DOHH2 (cell line): ENCODE measurements at regions not wholly inside any gene's neighbourhood (a gene's known extent, or its start where the extent isn't known, plus 50 kb on each side); places are given as distances from the start of the nearest gene placed in this dataset.

Experiments
- EZH2phosphoT487 ChIP-seq: fragments of 200-600 bp; sonication (generic); IDR thresholded peaks from 2 replicates; pipeline ENCODE4 v1.6.1; 2017; ENCODE audit warnings: borderline replicate concordance, mild to moderate bottlenecking, antibody characterized with exemption, low read length, moderate library complexity, mixed read lengths
- TF ChIP-seq, protein P1 (sequence below): fragments of 200-600 bp; sonication (generic); IDR thresholded peaks from one replicate; pipeline ENCODE4 v1.5.1; 2014; ENCODE audit warnings: antibody characterized with exemption, mild to moderate bottlenecking, low read depth, low read length; ENCODE audit not compliant: poor library complexity, severe bottlenecking

DNA sequence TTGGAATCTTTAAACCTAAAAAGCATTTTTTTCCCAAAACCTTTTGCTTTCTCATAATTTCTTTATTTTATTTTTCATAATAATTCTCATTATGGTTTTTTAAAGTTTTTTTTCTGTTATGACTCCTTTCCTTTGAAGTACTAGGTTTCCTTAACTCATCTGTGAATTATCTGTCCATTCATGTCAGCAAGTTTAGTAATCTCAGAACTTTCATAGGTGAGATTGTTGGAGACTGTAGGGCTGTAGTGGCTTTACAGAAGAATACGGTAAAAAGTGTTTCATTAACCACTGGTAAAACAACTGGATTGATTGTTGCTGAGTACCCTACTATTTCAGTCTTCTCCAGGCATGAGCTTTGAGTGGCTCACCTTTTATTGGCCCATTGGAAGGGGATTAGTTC lies 361.7 kb upstream of the PPP1R2C start:
- TF ChIP-seq, protein P1, sequence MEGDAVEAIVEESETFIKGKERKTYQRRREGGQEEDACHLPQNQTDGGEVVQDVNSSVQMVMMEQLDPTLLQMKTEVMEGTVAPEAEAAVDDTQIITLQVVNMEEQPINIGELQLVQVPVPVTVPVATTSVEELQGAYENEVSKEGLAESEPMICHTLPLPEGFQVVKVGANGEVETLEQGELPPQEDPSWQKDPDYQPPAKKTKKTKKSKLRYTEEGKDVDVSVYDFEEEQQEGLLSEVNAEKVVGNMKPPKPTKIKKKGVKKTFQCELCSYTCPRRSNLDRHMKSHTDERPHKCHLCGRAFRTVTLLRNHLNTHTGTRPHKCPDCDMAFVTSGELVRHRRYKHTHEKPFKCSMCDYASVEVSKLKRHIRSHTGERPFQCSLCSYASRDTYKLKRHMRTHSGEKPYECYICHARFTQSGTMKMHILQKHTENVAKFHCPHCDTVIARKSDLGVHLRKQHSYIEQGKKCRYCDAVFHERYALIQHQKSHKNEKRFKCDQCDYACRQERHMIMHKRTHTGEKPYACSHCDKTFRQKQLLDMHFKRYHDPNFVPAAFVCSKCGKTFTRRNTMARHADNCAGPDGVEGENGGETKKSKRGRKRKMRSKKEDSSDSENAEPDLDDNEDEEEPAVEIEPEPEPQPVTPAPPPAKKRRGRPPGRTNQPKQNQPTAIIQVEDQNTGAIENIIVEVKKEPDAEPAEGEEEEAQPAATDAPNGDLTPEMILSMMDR = no peak
- TF ChIP-seq EZH2phosphoT487 = no peak
